Stimulated activated CD8-positive, alpha-beta memory T cell treated with anti-CD3 and anti-CD28 coated beads, Interleukin-2, amount 100 ng/mL, for 1 hour (primary cell): ENCODE measurements at regions not wholly inside any gene's neighbourhood (a gene's known extent, or its start where the extent isn't known, plus 50 kb on each side); places are given as distances from the start of the nearest gene placed in this dataset.

Experiments used
- DNase-seq, 2 donors: peaks; one replicate each; pipeline ENCODE4 v3.0.0-alpha.2; 2020; ENCODE audit warnings: low read depth in 2 of 2

- DNase-seq, result no peak
Measured at GRCh38 chr1:5660141-5660935, 331.9 kb downstream of the NPHP4 start.

GRCh38 chr1:5659606-5660005 is 332.6 kb downstream of the NPHP4 start:
- DNase-seq, result no peak

DNA sequence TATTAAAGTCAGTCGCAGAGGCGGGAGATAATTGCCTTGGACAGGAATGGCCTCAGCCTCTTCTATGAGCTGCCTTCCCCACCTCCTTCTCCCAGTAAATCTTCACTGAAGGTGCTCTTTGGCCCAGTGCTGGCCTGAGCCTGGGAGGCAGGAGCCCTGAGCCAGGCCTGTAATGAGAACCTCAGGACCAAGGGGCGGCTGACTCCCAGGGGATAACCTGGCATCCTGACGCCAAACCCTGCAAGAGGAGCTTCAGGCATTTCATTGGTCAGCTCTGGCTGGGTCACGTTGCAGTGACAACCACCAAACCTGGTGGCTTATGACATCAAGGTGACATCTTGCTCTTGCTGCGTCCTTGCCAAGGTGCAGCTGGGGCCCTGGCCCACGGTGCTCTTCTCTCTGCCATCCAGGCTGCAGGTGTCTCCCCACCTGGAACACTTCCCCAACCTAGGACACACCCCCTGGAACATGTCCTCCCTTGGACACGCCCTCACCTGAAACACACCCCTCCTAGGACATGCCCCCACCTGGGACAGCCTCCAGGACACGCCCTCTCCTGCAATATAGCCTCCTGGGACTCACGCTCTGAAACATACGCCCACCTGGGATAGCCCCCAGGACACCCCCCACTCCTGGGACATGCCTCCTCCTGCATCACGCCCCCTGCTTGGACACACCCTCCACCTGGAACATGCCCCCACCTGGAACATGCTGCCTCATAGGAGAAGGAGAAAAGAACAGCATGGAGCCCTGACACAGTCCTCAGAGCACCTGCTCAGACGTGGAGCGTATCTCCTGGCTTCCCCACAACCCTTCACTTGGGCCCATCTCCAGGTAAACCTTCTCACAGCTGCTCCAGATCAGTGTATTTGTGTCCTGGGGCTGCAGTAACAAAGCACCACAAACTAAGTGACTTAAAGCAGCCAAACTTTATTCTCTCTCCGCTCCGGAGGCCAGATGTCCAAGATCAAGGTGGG is 333.6 kb downstream of the NPHP4 start:
- no peak for DNase-seq

- no peak for DNase-seq
Measured at GRCh38 chr1:5651964-5652821, 340.0 kb downstream of the NPHP4 start.

GRCh38 chr1:5651473-5651872 is 340.8 kb downstream of the NPHP4 start:
- DNase-seq, result no peak

- DNase-seq, result no peak
Measured at GRCh38 chr1:5651027-5651410, 341.2 kb downstream of the NPHP4 start.

DNA sequence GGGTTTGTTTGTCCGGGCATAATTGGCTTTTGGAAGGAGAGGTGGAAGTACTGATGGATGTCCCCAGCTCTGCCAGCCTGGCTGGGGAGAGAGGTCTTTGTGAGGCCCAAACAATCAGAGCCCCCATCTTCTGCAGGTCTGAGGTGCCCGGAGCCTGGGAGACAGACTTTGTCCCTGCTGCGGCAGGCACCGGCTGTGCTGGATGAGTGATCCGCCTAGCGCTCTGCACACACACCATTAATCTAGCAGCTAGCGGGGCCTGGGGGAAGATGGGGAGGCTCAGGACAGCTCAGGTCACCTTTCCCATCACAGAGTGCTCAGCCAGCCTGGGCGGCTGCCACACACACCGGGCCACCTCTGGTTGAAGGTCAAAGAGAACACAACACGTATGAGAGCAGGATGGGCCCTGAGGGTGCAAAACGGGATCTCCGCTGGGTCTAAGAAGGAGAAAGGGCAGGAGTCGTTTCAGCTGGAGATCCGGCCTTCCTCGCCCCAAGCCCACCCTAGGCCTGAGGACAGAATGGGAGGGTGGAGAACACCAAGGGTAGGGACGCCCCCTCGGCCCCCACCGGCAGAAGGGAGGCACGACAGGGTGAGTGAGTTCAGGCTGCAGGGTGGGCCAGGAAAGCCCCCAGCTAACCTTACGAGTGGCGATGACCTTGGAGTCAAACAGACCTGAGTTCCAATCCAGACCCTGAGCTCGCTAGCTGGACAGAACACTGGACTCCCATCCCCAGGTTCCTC is 341.8 kb downstream of the NPHP4 start:
- no peak for DNase-seq

DNA sequence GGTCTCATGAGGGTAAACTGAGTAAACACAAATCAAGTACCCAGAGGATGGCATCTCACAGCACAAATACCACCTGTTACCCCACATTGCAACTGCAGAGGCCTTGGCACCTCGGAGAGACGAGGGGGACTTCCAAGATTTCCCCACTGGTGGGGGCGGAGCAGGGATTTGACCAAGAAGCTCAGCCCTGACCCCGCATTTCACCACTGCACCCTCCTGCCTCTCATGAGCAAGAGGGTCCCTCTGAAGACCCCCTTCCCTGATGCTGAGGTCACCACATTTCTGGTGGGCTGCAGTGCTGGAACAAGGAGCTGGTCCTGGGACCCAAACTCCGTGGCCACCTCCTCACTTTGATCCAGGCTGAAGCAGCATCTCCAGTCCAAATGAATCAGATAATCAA is 342.4 kb downstream of the NPHP4 start:
- no peak for DNase-seq

DNA sequence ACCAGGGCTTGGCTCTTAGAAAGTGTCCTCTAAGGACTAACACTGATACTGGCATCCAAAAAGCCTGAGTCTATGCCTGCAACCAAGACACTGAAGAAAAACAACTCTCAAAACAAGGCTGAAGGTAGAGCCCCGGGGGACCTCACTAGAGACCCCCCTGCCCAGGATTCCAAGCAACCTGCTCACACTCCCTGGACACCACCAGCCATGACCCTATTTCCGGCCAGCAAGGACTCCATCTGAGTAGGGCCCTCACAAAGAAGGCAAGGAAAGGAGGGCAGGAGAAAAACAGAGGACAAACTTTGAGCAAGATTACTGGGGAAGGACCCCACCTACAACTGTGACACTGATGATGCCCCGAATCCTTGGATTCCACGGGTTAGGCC is 343.1 kb downstream of the NPHP4 start:
- no peak for DNase-seq

GRCh38 chr1:5648410-5649165 is 343.6 kb downstream of the NPHP4 start:
- no peak for DNase-seq

GRCh38 chr1:5647234-5647633 is 345.0 kb downstream of the NPHP4 start:
- DNase-seq, result no peak

- DNase-seq, result no peak
Measured at GRCh38 chr1:5646486-5647149, 345.6 kb downstream of the NPHP4 start.

DNA sequence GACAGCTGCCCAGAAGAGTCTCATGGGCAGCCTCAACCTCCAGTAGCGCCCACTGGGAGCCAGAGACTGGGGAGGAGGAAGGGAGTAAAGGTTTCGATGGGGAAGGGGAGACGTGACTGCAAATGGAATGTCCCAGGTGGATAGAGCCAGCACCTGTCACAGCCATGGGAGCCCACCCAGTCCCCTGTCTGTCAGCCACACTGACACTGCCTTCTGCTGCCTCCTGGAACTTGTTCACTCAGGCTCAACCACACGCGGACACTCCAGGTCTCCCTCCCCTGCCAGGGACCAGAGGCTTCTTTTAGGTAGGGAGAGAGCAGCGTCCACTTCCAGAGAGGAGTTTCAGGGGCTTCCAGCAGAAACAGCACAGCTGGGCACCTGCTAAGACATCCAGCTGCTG is 346.3 kb downstream of the NPHP4 start:
- no peak for DNase-seq

DNA sequence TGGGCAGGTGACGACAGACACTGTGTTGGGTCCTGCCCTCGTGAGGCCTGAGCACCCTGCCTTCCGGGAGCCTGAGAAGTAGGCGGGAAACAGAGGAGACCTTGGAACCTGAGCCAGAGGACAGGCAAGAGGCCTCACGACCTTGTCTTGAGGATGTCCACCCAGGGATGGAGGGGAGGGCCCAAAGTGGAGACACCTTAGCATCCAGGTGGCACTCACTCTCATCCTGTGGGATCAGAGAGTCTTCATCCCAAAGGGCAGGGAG is 347.2 kb downstream of the NPHP4 start:
- DNase-seq, result no peak

GRCh38 chr1:5644281-5645134 is 347.7 kb downstream of the NPHP4 start:
- no peak for DNase-seq

DNA sequence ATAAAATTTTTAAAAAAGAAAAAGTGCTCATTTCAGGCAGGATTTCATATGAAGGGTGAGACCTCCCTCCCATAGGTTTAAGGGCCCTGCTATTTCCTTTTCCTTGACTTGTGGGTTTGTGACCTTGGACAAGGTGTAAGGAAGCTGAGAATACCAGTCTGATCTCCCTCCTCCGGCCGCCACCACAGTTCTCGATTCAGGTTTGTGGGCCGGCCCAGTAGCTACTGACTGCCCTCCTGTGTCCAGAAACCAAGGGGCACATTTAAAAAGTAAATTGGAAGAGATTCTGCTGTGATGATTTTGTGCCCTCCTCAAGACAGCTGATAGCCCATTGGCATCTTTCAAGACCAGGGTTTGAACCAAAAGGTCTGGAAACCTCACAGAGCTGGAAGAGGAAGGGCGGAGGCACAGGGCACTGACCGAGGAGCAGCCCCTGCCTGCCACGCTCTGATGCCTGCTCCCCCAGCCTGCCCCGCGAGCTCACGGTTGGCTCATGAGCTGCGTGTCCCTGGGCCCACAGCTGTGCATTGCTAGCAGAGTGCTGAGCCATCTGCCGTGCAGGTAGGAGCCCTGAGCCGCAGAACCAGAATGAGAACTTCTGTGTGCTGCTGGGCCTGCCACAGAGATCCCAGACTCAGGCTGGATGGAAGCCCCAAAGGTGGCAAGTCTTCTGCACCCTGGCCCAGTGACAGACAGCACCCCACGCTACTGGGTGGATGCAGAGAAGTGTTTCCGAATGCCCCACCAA is 348.7 kb downstream of the NPHP4 start:
- DNase-seq, result no peak

DNA sequence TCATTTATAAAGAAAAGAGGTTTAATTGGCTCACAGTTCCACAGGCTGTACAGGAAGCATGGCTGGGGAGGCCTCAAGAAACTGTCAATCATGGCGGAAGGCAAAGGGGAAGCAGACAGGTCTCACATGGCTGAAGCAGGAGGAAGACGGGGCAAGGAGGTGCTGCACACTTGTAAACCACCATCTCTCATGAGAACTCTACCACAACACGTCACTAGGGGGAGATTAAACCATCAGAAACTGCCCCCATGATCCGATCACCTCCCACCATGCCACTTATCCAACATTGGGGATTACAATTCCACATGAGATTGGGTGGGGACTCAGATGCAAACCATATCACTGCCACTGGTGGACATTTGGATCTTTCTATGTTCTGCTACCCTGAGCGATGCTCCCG is 351.4 kb downstream of the NPHP4 start:
- DNase-seq, result no peak

DNA sequence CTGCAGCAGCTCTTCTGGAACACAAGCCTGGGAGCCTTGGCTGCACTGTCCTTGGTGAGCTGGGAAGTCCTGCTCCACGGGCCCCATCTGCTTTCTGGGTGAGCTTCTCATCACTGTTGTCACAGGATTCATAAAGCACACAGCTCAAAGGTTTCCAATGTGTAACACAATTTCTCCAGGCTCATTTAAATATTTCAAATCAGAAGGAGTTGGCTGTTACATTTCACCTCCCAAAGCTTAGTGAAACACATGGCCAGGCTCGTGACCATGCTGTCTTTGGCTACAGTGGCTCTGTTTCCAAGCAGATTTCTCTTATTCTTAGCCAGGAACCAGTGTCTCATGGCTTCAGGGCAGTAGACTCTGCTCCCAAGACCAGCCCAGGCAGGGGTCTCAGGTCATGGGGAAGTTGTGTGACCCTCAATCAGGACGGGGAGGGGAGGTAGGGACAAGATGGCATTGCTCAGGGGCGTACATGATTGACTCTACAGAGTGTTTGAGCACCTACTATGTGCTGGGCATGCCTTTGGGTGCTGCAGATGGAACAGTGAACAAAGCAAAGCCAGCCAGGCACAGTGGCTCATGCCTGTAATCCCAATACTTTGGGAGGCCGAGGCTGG is 353.0 kb downstream of the NPHP4 start:
- no peak for DNase-seq
